GM12891 (cell line): ENCODE measurements at regions not wholly inside any gene's neighbourhood (a gene's known extent, or its start where the extent isn't known, plus 50 kb on each side); places are given as distances from the start of the nearest gene placed in this dataset.

ENCODE experiments used
- DNase-seq: peaks from one replicate; pipeline ENCODE4 v3.0.0; 2011; ENCODE audit warnings: low spot score; ENCODE audit not compliant: insufficient read length
- FAIRE-seq: peaks from 2 replicates; lab custom pipeline; 2011; peaks lifted over from hg19 to GRCh38; lab: Jason Lieb, UNC
- PAX5 ChIP-seq: IDR thresholded peaks from 2 replicates; pipeline ENCODE4 v1.6.1; 2011; ENCODE audit warnings: low read length, moderate library complexity, mild to moderate bottlenecking; ENCODE audit not compliant: insufficient read depth, severe bottlenecking
- POLR2A ChIP-seq: IDR thresholded peaks from 2 replicates; pipeline ENCODE4 v1.6.1; 2011; ENCODE audit warnings: low read depth, low read length, control low read depth
- POLR2AphosphoS5 ChIP-seq: IDR thresholded peaks from 2 replicates; pipeline ENCODE4 v1.6.1; 2011; ENCODE audit warnings: low read depth, low read length, control low read depth
- POU2F2 ChIP-seq: IDR thresholded peaks from 2 replicates; pipeline ENCODE4 v1.6.1; 2011; ENCODE audit warnings: low read depth, mild to moderate bottlenecking, control low read depth, low read length, moderate library complexity
- SPI1 ChIP-seq: IDR thresholded peaks from 2 replicates; pipeline ENCODE4 v1.6.1; 2011; ENCODE audit warnings: low read depth, low read length, control low read depth
- TAF1 ChIP-seq: IDR thresholded peaks from 2 replicates; pipeline ENCODE4 v1.6.1; 2011; ENCODE audit warnings: low read depth, low read length, control low read depth

- no peak for DNase-seq
- TF ChIP-seq SPI1 (no peak), PAX5 (no peak), POLR2AphosphoS5 (no peak), POU2F2 (no peak), TAF1 (no peak), POLR2A (no peak)
- no peak for FAIRE-seq
Measured at GRCh38 chr7:138223402-138223879, 147.2 kb downstream of the AKR1D1 start.

DNA sequence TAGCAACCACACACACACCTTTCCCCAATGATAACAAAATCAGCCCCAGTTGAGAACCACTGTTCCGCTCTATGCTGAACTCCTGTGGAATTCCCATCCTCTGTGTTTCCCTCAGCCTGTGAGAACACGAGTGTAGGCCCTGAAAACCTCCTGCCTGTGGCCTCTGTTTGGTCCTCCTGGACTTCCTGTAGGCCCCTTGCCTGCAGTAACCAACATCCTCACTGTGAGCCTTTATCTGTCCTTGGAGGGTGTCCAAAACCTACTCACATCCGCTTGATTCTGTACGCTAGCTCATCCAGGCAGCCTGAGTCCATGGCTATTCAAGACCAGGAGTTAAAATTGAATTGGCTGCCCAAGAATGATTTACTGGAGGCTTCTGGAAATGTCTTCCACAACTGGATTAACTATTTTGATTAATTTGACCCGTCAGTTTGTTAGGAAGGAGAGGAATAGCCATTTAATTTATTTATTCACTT lies 149.8 kb downstream of the AKR1D1 start:
- DNase-seq (no peak), FAIRE-seq (no peak)
- TF ChIP-seq PAX5 (no peak), POLR2AphosphoS5 (no peak), POLR2A (no peak), SPI1 (no peak), TAF1 (no peak), POU2F2 (no peak)

GRCh38 chr7:138226745-138227279 lies 150.6 kb downstream of the AKR1D1 start:
- FAIRE-seq: no peak
- TF ChIP-seq PAX5: no peak
- TF ChIP-seq TAF1: no peak
- no peak for TF ChIP-seq POU2F2
- TF ChIP-seq SPI1: no peak
- TF ChIP-seq POLR2A: no peak
- no peak for TF ChIP-seq POLR2AphosphoS5
- DNase-seq: no peak

DNA sequence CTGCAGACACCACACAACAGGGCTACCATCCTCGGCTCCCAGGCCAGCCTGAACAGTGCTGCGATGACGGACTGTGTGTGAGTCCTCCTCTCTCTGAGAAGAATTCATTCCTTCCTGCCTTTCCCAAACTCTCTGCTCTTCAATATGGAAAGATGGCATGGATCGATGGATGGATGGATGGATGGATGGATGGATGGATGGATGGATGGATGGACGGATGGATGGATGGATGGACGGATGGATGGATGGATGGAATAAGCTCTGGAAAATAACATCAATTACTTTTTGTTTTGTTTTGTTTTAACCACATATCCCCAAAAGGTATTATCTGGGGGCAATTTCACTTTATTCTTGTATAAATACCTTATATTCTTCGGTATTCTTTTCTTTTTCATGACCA lies 151.9 kb downstream of the AKR1D1 start:
- FAIRE-seq (no peak), DNase-seq (no peak)
- TF ChIP-seq TAF1: no peak

DNA sequence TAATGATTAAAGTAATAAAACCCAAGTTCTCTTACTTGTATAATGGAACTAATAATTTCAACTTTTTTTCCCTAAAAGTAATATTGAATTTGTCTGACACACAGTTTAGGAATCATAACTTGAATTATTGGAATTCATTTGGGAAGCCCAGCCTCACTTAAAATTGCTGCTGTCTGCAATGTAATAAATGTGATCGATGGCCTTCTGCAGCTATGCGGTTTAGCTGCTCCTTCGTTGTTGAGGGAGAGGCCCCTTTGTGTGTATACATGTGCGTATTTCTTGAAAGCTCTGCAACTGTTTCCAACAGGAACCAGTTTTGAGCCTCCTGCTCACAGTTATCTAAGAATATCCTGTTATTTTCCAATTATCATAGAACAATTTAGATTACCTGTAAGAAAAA lies 152.5 kb downstream of the AKR1D1 start:
- DNase-seq: no peak
- TF ChIP-seq POLR2AphosphoS5: no peak
- no peak for TF ChIP-seq POLR2A
- no peak for TF ChIP-seq SPI1
- TF ChIP-seq TAF1: no peak
- TF ChIP-seq PAX5: no peak
- TF ChIP-seq POU2F2: no peak
- FAIRE-seq: no peak

GRCh38 chr7:138233189-138233588 lies 156.9 kb downstream of the AKR1D1 start:
- DNase-seq: no peak
- no peak for FAIRE-seq
- no peak for TF ChIP-seq POU2F2
- TF ChIP-seq PAX5: no peak
- TF ChIP-seq POLR2AphosphoS5: no peak
- no peak for TF ChIP-seq POLR2A
- TF ChIP-seq SPI1: no peak
- TF ChIP-seq TAF1: no peak

DNA sequence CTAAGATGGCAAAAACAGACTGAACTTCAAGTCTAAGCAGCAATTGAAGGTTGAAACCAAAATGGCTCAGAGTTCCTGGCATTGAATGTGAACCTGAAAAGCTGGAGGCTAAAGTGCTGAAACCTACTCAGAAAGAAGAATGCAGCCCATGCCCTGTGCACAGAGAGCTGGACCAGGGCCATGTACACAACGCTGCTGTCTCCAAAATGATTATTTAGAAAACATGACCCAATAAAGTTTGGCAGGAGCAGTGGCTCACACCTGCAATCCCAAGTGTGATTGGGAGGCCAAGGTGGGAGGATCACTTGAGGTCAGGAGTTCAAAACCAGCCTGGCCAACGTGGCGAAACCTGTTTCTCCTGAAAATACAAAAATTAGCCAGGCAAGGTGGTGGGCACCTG lies 158.9 kb downstream of the AKR1D1 start:
- no peak for TF ChIP-seq PAX5
- DNase-seq (no peak), FAIRE-seq (no peak)

GRCh38 chr7:138237995-138238394 lies 161.7 kb downstream of the AKR1D1 start:
- TF ChIP-seq POU2F2: no peak
- no peak for TF ChIP-seq SPI1
- no peak for TF ChIP-seq PAX5
- TF ChIP-seq POLR2AphosphoS5: no peak
- TF ChIP-seq TAF1: no peak
- TF ChIP-seq POLR2A: no peak
- FAIRE-seq (no peak), DNase-seq (no peak)

DNA sequence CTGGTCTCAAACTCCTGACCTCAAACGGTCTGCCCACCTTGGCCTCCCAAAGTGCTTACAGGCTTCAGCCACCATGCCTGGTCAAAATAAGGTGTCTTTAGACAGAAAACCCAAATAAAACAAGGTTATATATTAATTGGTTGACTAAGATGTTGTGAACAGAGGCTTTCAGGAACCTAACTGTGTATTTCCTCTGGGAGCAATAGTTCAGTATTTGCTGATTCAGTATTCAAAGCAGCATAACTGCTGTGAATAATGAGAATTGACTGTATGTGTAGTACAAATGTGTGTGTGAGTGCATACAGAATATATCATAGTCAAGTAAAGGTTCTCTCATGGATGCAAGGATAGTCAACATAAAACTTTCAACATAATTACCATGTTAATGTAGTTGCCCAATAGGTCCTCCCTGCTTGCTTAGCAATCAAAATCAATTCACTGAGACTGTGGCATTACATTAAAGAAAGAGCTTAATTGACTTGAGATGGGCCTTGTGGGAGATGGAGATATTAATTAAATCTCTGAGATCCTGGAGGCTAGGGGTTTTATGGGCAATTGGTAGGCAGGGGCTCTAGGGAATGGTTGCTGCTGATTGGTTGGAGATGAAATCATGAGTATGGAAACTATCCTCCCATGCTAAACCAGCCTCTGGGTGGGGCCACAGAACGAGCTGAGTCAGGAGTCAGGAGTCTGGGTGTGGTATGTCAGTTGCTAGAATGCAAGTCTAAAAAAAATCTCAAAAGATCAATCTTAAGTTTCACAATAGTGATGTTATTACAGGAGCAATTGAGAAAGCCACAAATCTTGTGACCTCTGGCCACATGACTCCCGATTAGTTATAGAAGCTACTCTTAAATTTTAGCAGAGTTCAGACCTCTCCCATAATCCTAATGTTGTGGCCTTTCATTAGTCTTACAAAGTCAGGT lies 162.7 kb downstream of the AKR1D1 start:
- no peak for DNase-seq
- FAIRE-seq: no peak
- TF ChIP-seq POLR2AphosphoS5 (no peak), TAF1 (no peak), POU2F2 (no peak), PAX5 (no peak), POLR2A (no peak), SPI1 (no peak)

- DNase-seq (no peak), FAIRE-seq (no peak)
- TF ChIP-seq POLR2AphosphoS5: no peak
- TF ChIP-seq PAX5: no peak
- TF ChIP-seq TAF1: no peak
- TF ChIP-seq SPI1: no peak
Measured at GRCh38 chr7:138243430-138243829, 167.2 kb downstream of the AKR1D1 start.
